ENCODE measurements at regions not wholly inside any gene's neighbourhood (a gene's known extent, or its start where the extent isn't known, plus 50 kb on each side); places are given as distances from the start of the nearest gene placed in this dataset.

GRCh38 chr18:40860189-40860588 lies 1094.8 kb upstream of the PIK3C3 start:
- TF ChIP-seq POLR2AphosphoS5 (IDR thresholded peaks at IDR 0.05) (no peak), POLR2A (IDR thresholded peaks at IDR 0.05) (no peak), CTCF (IDR thresholded peaks at IDR 0.05) (no peak), EP300 (IDR thresholded peaks at IDR 0.05) (no peak)

All from sigmoid colon (tissue), 4 donors.